ENCODE measurements at regions not wholly inside any gene's neighbourhood (a gene's known extent, or its start where the extent isn't known, plus 50 kb on each side); places are given as distances from the start of the nearest gene placed in this dataset.

GRCh38 chr4:61129971-61130370 lies 70.2 kb upstream of the ADGRL3 start:
- TF ChIP-seq, protein P1, sequence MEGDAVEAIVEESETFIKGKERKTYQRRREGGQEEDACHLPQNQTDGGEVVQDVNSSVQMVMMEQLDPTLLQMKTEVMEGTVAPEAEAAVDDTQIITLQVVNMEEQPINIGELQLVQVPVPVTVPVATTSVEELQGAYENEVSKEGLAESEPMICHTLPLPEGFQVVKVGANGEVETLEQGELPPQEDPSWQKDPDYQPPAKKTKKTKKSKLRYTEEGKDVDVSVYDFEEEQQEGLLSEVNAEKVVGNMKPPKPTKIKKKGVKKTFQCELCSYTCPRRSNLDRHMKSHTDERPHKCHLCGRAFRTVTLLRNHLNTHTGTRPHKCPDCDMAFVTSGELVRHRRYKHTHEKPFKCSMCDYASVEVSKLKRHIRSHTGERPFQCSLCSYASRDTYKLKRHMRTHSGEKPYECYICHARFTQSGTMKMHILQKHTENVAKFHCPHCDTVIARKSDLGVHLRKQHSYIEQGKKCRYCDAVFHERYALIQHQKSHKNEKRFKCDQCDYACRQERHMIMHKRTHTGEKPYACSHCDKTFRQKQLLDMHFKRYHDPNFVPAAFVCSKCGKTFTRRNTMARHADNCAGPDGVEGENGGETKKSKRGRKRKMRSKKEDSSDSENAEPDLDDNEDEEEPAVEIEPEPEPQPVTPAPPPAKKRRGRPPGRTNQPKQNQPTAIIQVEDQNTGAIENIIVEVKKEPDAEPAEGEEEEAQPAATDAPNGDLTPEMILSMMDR (conservative IDR thresholded peaks at IDR 0.05 in 1 of 2, IDR thresholded peaks at IDR 0.05 in 1 of 2; ENCODE audit: extremely low read depth in 1 of 2, insufficient read depth in 1 of 2, low read depth in 1 of 2, low read length in 2 of 2): no peak
- no peak for TF ChIP-seq EZH2 (IDR thresholded peaks at IDR 0.05; ENCODE audit: borderline replicate concordance, low read length)

Measured in mammary epithelial cell (primary cell).